ENCODE measurements at regions not wholly inside any gene's neighbourhood (a gene's known extent, or its start where the extent isn't known, plus 50 kb on each side); places are given as distances from the start of the nearest gene placed in this dataset.
"Not testable (repeated sequence)": the region's sequence is repeated elsewhere in the genome, so short reads cannot be mapped to it uniquely, and the experiment has no call there.

GRCh38 chrX:81857192-81857591, 655.3 kb downstream of the SH3BGRL start:
- DNase-seq: no peak

GRCh38 chrX:81866873-81867272, 665.0 kb downstream of the SH3BGRL start:
- DNase-seq: no peak

GRCh38 chrX:81868979-81869378, 667.1 kb downstream of the SH3BGRL start:
- DNase-seq: no peak

- no peak for DNase-seq
These were observed 672.9 kb downstream of the SH3BGRL start for GRCh38 chrX:81874807-81875206.

- no peak for DNase-seq
These were observed 673.9 kb downstream of the SH3BGRL start for GRCh38 chrX:81875800-81876199.

- no peak for DNase-seq
These were observed 674.5 kb downstream of the SH3BGRL start for GRCh38 chrX:81876437-81876836.

- no peak for DNase-seq
These were observed 688.6 kb downstream of the SH3BGRL start for GRCh38 chrX:81890521-81890920.

- no peak for DNase-seq
These were observed 698.6 kb downstream of the SH3BGRL start for GRCh38 chrX:81900522-81900921.

- DNase-seq: no peak
These were observed 723.9 kb downstream of the SH3BGRL start for GRCh38 chrX:81925812-81926211.

GRCh38 chrX:81945911-81946310, 744.0 kb downstream of the SH3BGRL start:
- not testable (repeated sequence) for DNase-seq

GRCh38 chrX:81957318-81957717, 755.4 kb downstream of the SH3BGRL start:
- no peak for DNase-seq

- DNase-seq: peak; percentile 6 to 9
These were observed 756.1 kb downstream of the SH3BGRL start for GRCh38 chrX:81957900-81958545.

GRCh38 chrX:81959964-81960363, 758.1 kb downstream of the SH3BGRL start:
- no peak for DNase-seq

- not testable (repeated sequence) for DNase-seq
These were observed 772.5 kb downstream of the SH3BGRL start for GRCh38 chrX:81974413-81974812.

- no peak for DNase-seq
These were observed 778.1 kb downstream of the SH3BGRL start for GRCh38 chrX:81979806-81980515.

GRCh38 chrX:81987217-81987616, 785.3 kb downstream of the SH3BGRL start:
- not testable (repeated sequence) for DNase-seq

GRCh38 chrX:81996166-81996565, 794.3 kb downstream of the SH3BGRL start:
- DNase-seq: no peak

GRCh38 chrX:82029571-82030218, 827.8 kb downstream of the SH3BGRL start:
- DNase-seq: no peak

- DNase-seq: no peak
These were observed 829.3 kb downstream of the SH3BGRL start for GRCh38 chrX:82031250-82031649.

- no peak for DNase-seq
These were observed 836.9 kb downstream of the SH3BGRL start for GRCh38 chrX:82038793-82039192.

- no peak for DNase-seq
These were observed 839.1 kb downstream of the SH3BGRL start for GRCh38 chrX:82041034-82041433.

GRCh38 chrX:82058728-82059127, 856.8 kb downstream of the SH3BGRL start:
- no peak for DNase-seq

- no peak for DNase-seq
These were observed 869.0 kb downstream of the SH3BGRL start for GRCh38 chrX:82070948-82071347.
